DND-41 (cell line): ENCODE measurements at regions not wholly inside any gene's neighbourhood (a gene's known extent, or its start where the extent isn't known, plus 50 kb on each side); places are given as distances from the start of the nearest gene placed in this dataset.

ENCODE experiments used
- ATAC-seq: fragments of 200-7000 bp; cut with Tn5 transposase; 3 replicates; pipeline ENCODE4 v1.9.1; 2021; ENCODE audit warnings: low read depth; ENCODE audit not compliant: insufficient read depth
- DNase-seq: peaks from one replicate; pipeline ENCODE4 v3.0.0-alpha.2; 2020
- H2AFZ ChIP-seq: 2 replicates; pipeline ENCODE4 v1.6.0; 2012; ENCODE audit warnings: low read depth, low read length
- H3K27ac ChIP-seq: 2 replicates; pipeline ENCODE4 v1.5.1; 2012; ENCODE audit warnings: low read length, inconsistent platforms
- H3K27me3 ChIP-seq: fragments of 200-600 bp; sonication (generic); 2 replicates; pipeline ENCODE4 v1.6.0; 2012; ENCODE audit warnings: low read length, mild to moderate bottlenecking, inconsistent platforms; ENCODE audit not compliant: insufficient read depth, poor library complexity
- H3K36me3 ChIP-seq: 2 replicates; pipeline ENCODE4 v1.5.1; 2012; ENCODE audit warnings: low read length, inconsistent platforms; ENCODE audit not compliant: insufficient read depth
- H3K4me1 ChIP-seq: 2 replicates; pipeline ENCODE4 v1.5.1; 2012; ENCODE audit warnings: mild to moderate bottlenecking, low read length; ENCODE audit not compliant: insufficient read depth
- H3K4me2 ChIP-seq: 2 replicates; pipeline ENCODE4 v1.6.0; 2012; ENCODE audit warnings: mild to moderate bottlenecking, moderate library complexity, low read length, inconsistent platforms; ENCODE audit not compliant: insufficient read depth
- H3K4me3 ChIP-seq, 2 experiments: fragments of 200-600 bp in 1 of 2; shearing (Covaris generic) in 1 of 2; 2 replicates each; pipeline ENCODE4 v1.5.1; 2012 to 2016; ENCODE audit warnings: inconsistent platforms in 2 of 2, low read length in 2 of 2, mild to moderate bottlenecking in 2 of 2, low read depth in 1 of 2, moderate library complexity in 1 of 2
- H3K79me2 ChIP-seq: 2 replicates; pipeline ENCODE4 v1.6.0; 2012; ENCODE audit warnings: low read length, inconsistent platforms; ENCODE audit not compliant: insufficient read depth
- H3K9ac ChIP-seq: 2 replicates; pipeline ENCODE4 v1.6.0; 2012; ENCODE audit warnings: low read depth, mild to moderate bottlenecking, inconsistent platforms, low read length, moderate library complexity
- H3K9me3 ChIP-seq: 2 replicates; pipeline ENCODE4 v1.5.1; 2012; ENCODE audit warnings: low read length, moderate library complexity, mild to moderate bottlenecking, inconsistent platforms; ENCODE audit not compliant: insufficient read depth, severe bottlenecking
- H4K20me1 ChIP-seq: 2 replicates; pipeline ENCODE4 v1.6.0; 2012; ENCODE audit warnings: low read length; ENCODE audit not compliant: insufficient read depth
- CTCF ChIP-seq: IDR thresholded peaks from 2 replicates; pipeline ENCODE4 v1.5.1; 2012; ENCODE audit warnings: borderline replicate concordance, low read length, moderate library complexity, mild to moderate bottlenecking; ENCODE audit not compliant: poor library complexity, severe bottlenecking; ENCODE audit errors: extremely low read depth
- EZH2 ChIP-seq: IDR thresholded peaks from 3 replicates; pipeline ENCODE4 v1.6.1; 2012; ENCODE audit warnings: borderline replicate concordance, low read depth, mild to moderate bottlenecking, moderate library complexity, low read length, inconsistent platforms; ENCODE audit not compliant: severe bottlenecking

GRCh38 chr9:88028338-88028737 lies 54.0 kb upstream of the CDK20 start:
- H3K79me2 ChIP-seq, result no peaks in the 10 kb centered on the region
- no peak for DNase-seq
- H3K9me3 ChIP-seq, result no peaks in the 10 kb centered on the region
- H3K27ac ChIP-seq, result no peak overlapping the region
- no peak overlapping the region for H3K4me3 ChIP-seq
- no peak overlapping the region for H3K9ac ChIP-seq
- ATAC-seq, result no peak
- no peaks in the 10 kb centered on the region for H3K27me3 ChIP-seq
- TF ChIP-seq EZH2 (no peak), CTCF (no peak)
- H2AFZ ChIP-seq, result no peak overlapping the region
- H3K4me2 ChIP-seq, result no peak overlapping the region
- no peaks in the 10 kb centered on the region for H4K20me1 ChIP-seq
- no peaks in the 10 kb centered on the region for H3K36me3 ChIP-seq
- H3K4me1 ChIP-seq, result no peaks in the 10 kb centered on the region

GRCh38 chr9:88026118-88026479 lies 51.8 kb upstream of the CDK20 start:
- TF ChIP-seq CTCF, result no peak
- TF ChIP-seq EZH2, result no peak
- no peak overlapping the region for H3K4me2 ChIP-seq
- ATAC-seq (no peak), DNase-seq (no peak)
- H3K9me3 ChIP-seq, result no peaks in the 10 kb centered on the region
- H3K4me3 ChIP-seq, result no peak overlapping the region
- no peaks in the 10 kb centered on the region for H3K79me2 ChIP-seq
- no peaks in the 10 kb centered on the region for H4K20me1 ChIP-seq
- no peak overlapping the region for H3K27ac ChIP-seq
- no peak overlapping the region for H2AFZ ChIP-seq
- H3K36me3 ChIP-seq, result no peaks in the 10 kb centered on the region
- H3K27me3 ChIP-seq, result no peaks in the 10 kb centered on the region
- no peaks in the 10 kb centered on the region for H3K4me1 ChIP-seq
- H3K9ac ChIP-seq, result no peak overlapping the region

- DNase-seq, result no peak
- no peak overlapping the region for H3K4me2 ChIP-seq
- H2AFZ ChIP-seq, result no peak overlapping the region
- TF ChIP-seq CTCF (no peak), EZH2 (no peak)
- no peaks in the 10 kb centered on the region for H3K27me3 ChIP-seq
- no peak overlapping the region for H3K9ac ChIP-seq
- no peaks in the 10 kb centered on the region for H3K79me2 ChIP-seq
- H3K9me3 ChIP-seq, result no peaks in the 10 kb centered on the region
- H3K36me3 ChIP-seq, result no peaks in the 10 kb centered on the region
- H3K4me1 ChIP-seq, result no peaks in the 10 kb centered on the region
- H3K27ac ChIP-seq, result no peak overlapping the region
- no peaks in the 10 kb centered on the region for H4K20me1 ChIP-seq
- no peak overlapping the region for H3K4me3 ChIP-seq
- no peak for ATAC-seq
Measured at GRCh38 chr9:88025411-88026117, 51.2 kb upstream of the CDK20 start.
